Hepatocyte (in vitro differentiated cells): ENCODE measurements at regions not wholly inside any gene's neighbourhood (a gene's known extent, or its start where the extent isn't known, plus 50 kb on each side); places are given as distances from the start of the nearest gene placed in this dataset.
"Not testable (repeated sequence)": the region's sequence is repeated elsewhere in the genome, so short reads cannot be mapped to it uniquely, and the experiment has no call there.

Source experiments
- DNase-seq: peaks from one replicate; pipeline ENCODE4 v3.0.0-alpha.2; 2016; ENCODE audit warnings: low spot score
- H2AFZ ChIP-seq: fragments of 200-600 bp; sonication (generic); 2 replicates; pipeline ENCODE4 v1.6.0; 2016; ENCODE audit warnings: antibody characterized with exemption, mild to moderate bottlenecking
- H3K27ac ChIP-seq: fragments of 200-600 bp; sonication (generic); 2 replicates; pipeline ENCODE4 v1.5.1; 2016; ENCODE audit warnings: mild to moderate bottlenecking
- H3K27me3 ChIP-seq: fragments of 200-600 bp; sonication (generic); 2 replicates; pipeline ENCODE4 v1.6.1; 2016
- H3K36me3 ChIP-seq: fragments of 200-600 bp; sonication (generic); replicated peaks from 2 replicates; pipeline ENCODE4 v1.5.1; 2016; ENCODE audit warnings: low read depth; ENCODE audit not compliant: insufficient read depth
- H3K4me1 ChIP-seq: fragments of 200-600 bp; sonication (generic); 2 replicates; pipeline ENCODE4 v1.5.1; 2016; ENCODE audit warnings: mild to moderate bottlenecking, moderate library complexity; ENCODE audit not compliant: insufficient read depth
- H3K4me2 ChIP-seq: fragments of 200-600 bp; sonication (generic); 2 replicates; pipeline ENCODE4 v1.6.0; 2016
- H3K4me3 ChIP-seq: fragments of 200-600 bp; sonication (generic); 2 replicates; pipeline ENCODE4 v1.5.1; 2016; ENCODE audit warnings: mild to moderate bottlenecking
- H3K79me2 ChIP-seq: fragments of 200-600 bp; sonication (generic); 2 replicates; pipeline ENCODE4 v1.6.0; 2017; ENCODE audit warnings: mild to moderate bottlenecking
- H3K9me2 ChIP-seq: fragments of 200-600 bp; sonication (generic); replicated peaks from 2 replicates; pipeline ENCODE4 v1.6.0; 2017; ENCODE audit warnings: mild to moderate bottlenecking; ENCODE audit not compliant: insufficient read depth
- H3K9me3 ChIP-seq: fragments of 200-600 bp; sonication (generic); 2 replicates; pipeline ENCODE4 v1.5.1; 2016; ENCODE audit warnings: low read depth, mild to moderate bottlenecking
- H4K20me1 ChIP-seq: fragments of 200-600 bp; sonication (generic); 2 replicates; pipeline ENCODE4 v1.6.0; 2016; ENCODE audit warnings: mild to moderate bottlenecking; ENCODE audit not compliant: insufficient read depth, poor library complexity, severe bottlenecking
- EZH2 ChIP-seq: fragments of 200-600 bp; sonication (generic); IDR thresholded peaks from 2 replicates; pipeline ENCODE4 v1.6.1; 2016; ENCODE audit warnings: antibody characterized with exemption, mild to moderate bottlenecking, borderline replicate concordance
- EZH2phosphoT487 ChIP-seq: fragments of 200-600 bp; sonication (generic); IDR thresholded peaks from one replicate; pipeline ENCODE4 v1.6.1; 2018; ENCODE audit warnings: antibody characterized with exemption, mild to moderate bottlenecking, low read depth, moderate library complexity; ENCODE audit not compliant: unreplicated experiment, severe bottlenecking
- WGBS: methylation state at CpG from one replicate; pipeline ENCODE4 v1.1.6; 2016; ENCODE audit warnings: low lambda C conversion rate; ENCODE audit errors: missing lambda C conversion rate; 5-methylcytosine and 5-hydroxymethylcytosine counted together
- TF ChIP-seq, protein P1 (sequence below): fragments of 200-600 bp; sonication (generic); IDR thresholded peaks from 2 replicates; pipeline ENCODE4 v1.5.1; 2016; ENCODE audit warnings: antibody characterized with exemption, mild to moderate bottlenecking; ENCODE audit not compliant: poor library complexity

GRCh38 chr16:31780342-31780741, 93.3 kb upstream of the ZNF267 start:
- no peaks in the 10 kb centered on the region for H3K79me2 ChIP-seq
- H3K4me1 ChIP-seq: no peaks in the 10 kb centered on the region
- TF ChIP-seq EZH2phosphoT487 (no peak), EZH2 (no peak)
- TF ChIP-seq, protein P1, sequence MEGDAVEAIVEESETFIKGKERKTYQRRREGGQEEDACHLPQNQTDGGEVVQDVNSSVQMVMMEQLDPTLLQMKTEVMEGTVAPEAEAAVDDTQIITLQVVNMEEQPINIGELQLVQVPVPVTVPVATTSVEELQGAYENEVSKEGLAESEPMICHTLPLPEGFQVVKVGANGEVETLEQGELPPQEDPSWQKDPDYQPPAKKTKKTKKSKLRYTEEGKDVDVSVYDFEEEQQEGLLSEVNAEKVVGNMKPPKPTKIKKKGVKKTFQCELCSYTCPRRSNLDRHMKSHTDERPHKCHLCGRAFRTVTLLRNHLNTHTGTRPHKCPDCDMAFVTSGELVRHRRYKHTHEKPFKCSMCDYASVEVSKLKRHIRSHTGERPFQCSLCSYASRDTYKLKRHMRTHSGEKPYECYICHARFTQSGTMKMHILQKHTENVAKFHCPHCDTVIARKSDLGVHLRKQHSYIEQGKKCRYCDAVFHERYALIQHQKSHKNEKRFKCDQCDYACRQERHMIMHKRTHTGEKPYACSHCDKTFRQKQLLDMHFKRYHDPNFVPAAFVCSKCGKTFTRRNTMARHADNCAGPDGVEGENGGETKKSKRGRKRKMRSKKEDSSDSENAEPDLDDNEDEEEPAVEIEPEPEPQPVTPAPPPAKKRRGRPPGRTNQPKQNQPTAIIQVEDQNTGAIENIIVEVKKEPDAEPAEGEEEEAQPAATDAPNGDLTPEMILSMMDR: no peak
- no peak overlapping the region for H2AFZ ChIP-seq
- peaks cover 6% of the 10 kb centered on the region for H3K9me3 ChIP-seq
- no peaks in the 10 kb centered on the region for H3K36me3 ChIP-seq
- no peaks in the 10 kb centered on the region for H3K27me3 ChIP-seq
- no peaks in the 10 kb centered on the region for H4K20me1 ChIP-seq
- no peaks in the 10 kb centered on the region for H3K9me2 ChIP-seq
- H3K4me3 ChIP-seq: no peak overlapping the region
- no peak overlapping the region for H3K27ac ChIP-seq
- no peak overlapping the region for H3K4me2 ChIP-seq
- 95% methylated on average over 1 of the region's 1 CpG for WGBS
- no peak for DNase-seq

- WGBS: 56% methylated on average over 2 of the region's 2 CpGs
- no peak overlapping the region for H3K4me2 ChIP-seq
- no peaks in the 10 kb centered on the region for H3K79me2 ChIP-seq
- no peaks in the 10 kb centered on the region for H3K4me1 ChIP-seq
- H3K9me2 ChIP-seq: no peaks in the 10 kb centered on the region
- H3K27ac ChIP-seq: no peak overlapping the region
- H3K36me3 ChIP-seq: no peaks in the 10 kb centered on the region
- H3K9me3 ChIP-seq: peaks cover 12% of the 10 kb centered on the region
- H4K20me1 ChIP-seq: no peaks in the 10 kb centered on the region
- H3K4me3 ChIP-seq: no peak overlapping the region
- no peak overlapping the region for H2AFZ ChIP-seq
- no peaks in the 10 kb centered on the region for H3K27me3 ChIP-seq
- TF ChIP-seq, protein P1: no peak
- TF ChIP-seq EZH2phosphoT487 (no peak), EZH2 (no peak)
- DNase-seq: no peak
Measured at GRCh38 chr16:31785126-31785525, 88.5 kb upstream of the ZNF267 start.

DNA sequence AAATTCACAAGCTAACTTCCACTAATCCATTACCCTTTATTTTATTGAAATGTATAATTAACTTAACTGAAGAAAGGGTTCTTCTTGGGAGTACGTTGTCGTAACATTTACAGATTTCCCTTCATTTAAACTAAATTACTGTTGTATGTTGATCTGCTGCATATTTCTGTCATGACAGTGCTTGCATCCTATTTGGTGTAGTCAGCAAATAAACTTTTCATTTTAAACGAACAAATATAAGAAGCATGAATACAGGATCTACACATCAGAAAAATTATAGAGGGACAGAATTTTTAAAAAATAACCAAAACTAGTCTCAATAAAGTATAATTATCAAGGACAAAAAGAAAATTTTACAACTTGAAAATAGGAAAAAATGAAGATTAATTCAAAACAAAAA, 66.5 kb upstream of the ZNF267 start:
- Histone ChIP-seq H2AFZ (no peak overlapping the region), H4K20me1 (no peaks in the 10 kb centered on the region), H3K27me3 (no peaks in the 10 kb centered on the region), H3K9me3 (no peaks in the 10 kb centered on the region), H3K4me2 (no peak overlapping the region), H3K27ac (no peak overlapping the region), H3K36me3 (no peaks in the 10 kb centered on the region), H3K79me2 (no peaks in the 10 kb centered on the region), H3K4me3 (no peak overlapping the region), H3K4me1 (no peaks in the 10 kb centered on the region), H3K9me2 (no peaks in the 10 kb centered on the region)
- no peak for TF ChIP-seq EZH2phosphoT487
- TF ChIP-seq EZH2: no peak
- TF ChIP-seq, protein P1: no peak
- DNase-seq: no peak
- 72% methylated on average over 3 of the region's 3 CpGs for WGBS

GRCh38 chr16:31810863-31811262, 62.7 kb upstream of the ZNF267 start:
- no peak for TF ChIP-seq EZH2phosphoT487
- TF ChIP-seq, protein P1: no peak
- no peak for TF ChIP-seq EZH2
- Histone ChIP-seq H3K79me2 (no peaks in the 10 kb centered on the region), H3K4me2 (no peak overlapping the region), H3K27ac (no peak overlapping the region), H3K27me3 (no peaks in the 10 kb centered on the region), H3K4me1 (no peaks in the 10 kb centered on the region), H3K9me2 (no peaks in the 10 kb centered on the region), H2AFZ (no peak overlapping the region), H3K4me3 (no peak overlapping the region), H4K20me1 (no peaks in the 10 kb centered on the region), H3K36me3 (no peaks in the 10 kb centered on the region), H3K9me3 (no peaks in the 10 kb centered on the region)
- DNase-seq: no peak
- 58% methylated on average over 5 of the region's 5 CpGs for WGBS

DNA sequence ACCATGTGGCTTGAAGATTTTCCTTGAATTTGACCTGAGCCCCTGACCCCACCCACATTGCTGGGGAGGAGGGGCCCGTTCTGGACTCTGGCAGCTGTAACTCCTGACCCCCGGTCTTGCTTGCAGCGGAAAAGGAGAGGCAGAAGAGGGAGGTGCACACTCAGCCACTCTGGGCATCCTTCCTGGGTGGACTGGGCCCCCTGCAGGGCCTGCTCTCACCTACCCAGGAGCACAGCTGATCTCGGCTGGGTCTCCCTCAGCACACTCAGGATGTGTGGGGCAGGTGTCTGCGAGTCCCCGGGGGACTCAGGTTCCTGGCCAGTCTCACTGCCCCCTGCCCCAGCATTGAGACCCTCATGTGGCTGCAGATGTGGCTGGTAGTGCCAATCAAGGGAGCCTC, 57.5 kb upstream of the ZNF267 start:
- not testable (repeated sequence) for H2AFZ ChIP-seq, H3K4me1 ChIP-seq, DNase-seq, H3K79me2 ChIP-seq, H3K36me3 ChIP-seq, H3K4me3 ChIP-seq, H3K4me2 ChIP-seq, H3K9me2 ChIP-seq, H3K27ac ChIP-seq, H4K20me1 ChIP-seq, H3K27me3 ChIP-seq, H3K9me3 ChIP-seq
- 79% methylated on average over 3 of the region's 6 CpGs for WGBS
